Trophoblast cell (in vitro differentiated cells and primary cell): ENCODE measurements at regions not wholly inside any gene's neighbourhood (a gene's known extent, or its start where the extent isn't known, plus 50 kb on each side); places are given as distances from the start of the nearest gene placed in this dataset.

Source experiments
- DNase-seq, 2 donors: peaks; one replicate each; pipeline ENCODE4 v3.0.0-alpha.2; 2016
- H2AFZ ChIP-seq: 2 replicates; pipeline ENCODE4 v1.6.1; 2013; ENCODE audit warnings: low read length, moderate library complexity, mild to moderate bottlenecking; ENCODE audit not compliant: insufficient read depth, poor library complexity
- H2AK5ac ChIP-seq: 2 replicates; pipeline ENCODE4 v1.6.1; 2013; ENCODE audit warnings: mild to moderate bottlenecking, low read length
- H2BK120ac ChIP-seq: 2 replicates; pipeline ENCODE4 v1.6.1; 2013; ENCODE audit warnings: low read length, mild to moderate bottlenecking, moderate library complexity; ENCODE audit not compliant: insufficient read depth, poor library complexity
- H2BK12ac ChIP-seq: 2 replicates; pipeline ENCODE4 v1.6.1; 2013; ENCODE audit warnings: mild to moderate bottlenecking, low read length, moderate library complexity
- H2BK5ac ChIP-seq: 2 replicates; pipeline ENCODE4 v1.6.1; 2013; ENCODE audit warnings: low read length, low read depth, moderate library complexity, mild to moderate bottlenecking; ENCODE audit not compliant: poor library complexity
- H3K14ac ChIP-seq: 2 replicates; pipeline ENCODE4 v1.6.1; 2013; ENCODE audit warnings: mild to moderate bottlenecking, low read length
- H3K18ac ChIP-seq: 2 replicates; pipeline ENCODE4 v1.6.1; 2013; ENCODE audit warnings: mild to moderate bottlenecking, low read length
- H3K23ac ChIP-seq: 2 replicates; pipeline ENCODE4 v1.6.1; 2013; ENCODE audit warnings: low read length
- H3K27ac ChIP-seq: 2 replicates; pipeline ENCODE4 v1.5.1; 2013; ENCODE audit warnings: low read depth, mild to moderate bottlenecking, inconsistent platforms, low read length, moderate library complexity
- H3K27me3 ChIP-seq: 2 replicates; pipeline ENCODE4 v1.6.1; 2013; ENCODE audit warnings: inconsistent platforms, mild to moderate bottlenecking, low read length, moderate library complexity; ENCODE audit not compliant: insufficient read depth
- H3K36me3 ChIP-seq, 2 experiments: 1 replicate in 1 of 2; 2 replicates in 1 of 2; pipeline ENCODE4 v1.6.1; 2013; ENCODE audit warnings: low read length in 2 of 2, mild to moderate bottlenecking in 2 of 2, moderate library complexity in 1 of 2; ENCODE audit not compliant: insufficient read depth in 2 of 2, control insufficient read depth in 1 of 2
- H3K4ac ChIP-seq: 2 replicates; pipeline ENCODE4 v1.6.1; 2013; ENCODE audit warnings: low read depth, mild to moderate bottlenecking, low read length, moderate library complexity
- H3K4me1 ChIP-seq, 2 experiments: 1 replicate in 1 of 2; 2 replicates in 1 of 2; pipeline ENCODE4 v1.6.1; 2013; ENCODE audit warnings: low read length in 2 of 2, mild to moderate bottlenecking in 2 of 2, moderate library complexity in 1 of 2; ENCODE audit not compliant: insufficient read depth in 2 of 2, control insufficient read depth in 1 of 2
- H3K4me2 ChIP-seq: 2 replicates; pipeline ENCODE4 v1.6.1; 2013; ENCODE audit warnings: inconsistent platforms, mild to moderate bottlenecking, low read length, moderate library complexity
- H3K4me3 ChIP-seq: 2 replicates; pipeline ENCODE4 v1.5.1; 2013; ENCODE audit warnings: mild to moderate bottlenecking, low read depth, low read length, inconsistent platforms
- H3K79me1 ChIP-seq: one replicate; pipeline ENCODE4 v1.6.1; 2013; ENCODE audit warnings: low read length
- H3K79me2 ChIP-seq: 2 replicates; pipeline ENCODE4 v1.6.1; 2013; ENCODE audit warnings: low read length, mild to moderate bottlenecking; ENCODE audit not compliant: control insufficient read depth, insufficient read depth, poor library complexity
- H3K9ac ChIP-seq: 2 replicates; pipeline ENCODE4 v1.6.1; 2013; ENCODE audit warnings: mild to moderate bottlenecking, low read length
- H3K9me3 ChIP-seq: 2 replicates; pipeline ENCODE4 v1.6.1; 2013; ENCODE audit warnings: low read depth, mild to moderate bottlenecking, control low read depth, inconsistent platforms, low read length; ENCODE audit not compliant: insufficient read depth
- H4K12ac ChIP-seq: 2 replicates; pipeline ENCODE4 v1.6.1; 2013; ENCODE audit warnings: low read depth, mild to moderate bottlenecking, low read length, moderate library complexity
- H4K8ac ChIP-seq: 2 replicates; pipeline ENCODE4 v1.6.1; 2013; ENCODE audit warnings: low read depth, mild to moderate bottlenecking, low read length, moderate library complexity
- H4K91ac ChIP-seq: one replicate; pipeline ENCODE4 v1.6.1; 2013; ENCODE audit warnings: low read depth, mild to moderate bottlenecking, low read length, moderate library complexity
- WGBS: extraction: QIAGEN DNeasy Blood & Tissue Kit; methylation state at CpG from one replicate; pipeline ENCODE4 v1.1.7; 2013; ENCODE audit warnings: missing lambda C conversion rate; ENCODE audit not compliant: insufficient read length, insufficient coverage; ENCODE audit errors: extremely low coverage; 5-methylcytosine and 5-hydroxymethylcytosine counted together

DNA sequence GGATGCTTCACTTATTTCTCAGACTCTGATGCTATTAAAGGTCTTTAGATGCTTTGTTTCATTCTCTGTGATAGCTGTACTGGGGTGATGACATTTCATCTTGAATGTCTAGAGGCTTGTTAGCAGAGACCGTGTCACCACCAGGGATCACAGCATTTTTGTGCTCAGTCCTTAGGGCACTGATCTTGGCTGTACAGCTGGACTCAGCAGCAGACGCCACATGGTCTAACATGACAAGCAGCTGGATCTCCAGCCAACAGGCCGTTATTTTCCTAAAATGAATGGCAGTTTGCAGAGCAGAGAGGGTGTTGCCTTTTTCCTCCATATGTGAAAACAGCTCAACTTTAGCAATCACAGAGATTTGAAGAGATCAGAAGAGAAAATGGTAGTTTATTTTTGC lies 491.8 kb downstream of the CDH2 start:
- Histone ChIP-seq H4K8ac (no peak overlapping the region), H3K4me3 (no peak overlapping the region), H3K79me2 (no peaks in the 10 kb centered on the region), H3K4me1 (no peaks in the 10 kb centered on the region), H2BK5ac (no peak overlapping the region), H3K23ac (no peak overlapping the region), H3K14ac (no peak overlapping the region), H2BK12ac (no peak overlapping the region), H3K27me3 (no peaks in the 10 kb centered on the region), H3K27ac (no peak overlapping the region), H2AFZ (no peak overlapping the region), H3K4ac (no peak overlapping the region), H3K9me3 (no peaks in the 10 kb centered on the region), H4K12ac (no peak overlapping the region), H3K18ac (no peak overlapping the region), H2AK5ac (no peak overlapping the region), H3K4me2 (no peak overlapping the region), H3K9ac (no peak overlapping the region), H3K36me3 (no peaks in the 10 kb centered on the region), H4K91ac (no peak overlapping the region), H3K79me1 (no peaks in the 10 kb centered on the region), H2BK120ac (no peak overlapping the region)
- DNase-seq = no peak
- WGBS = no CpG with 5 or more reads among the region's 3 CpGs

DNA sequence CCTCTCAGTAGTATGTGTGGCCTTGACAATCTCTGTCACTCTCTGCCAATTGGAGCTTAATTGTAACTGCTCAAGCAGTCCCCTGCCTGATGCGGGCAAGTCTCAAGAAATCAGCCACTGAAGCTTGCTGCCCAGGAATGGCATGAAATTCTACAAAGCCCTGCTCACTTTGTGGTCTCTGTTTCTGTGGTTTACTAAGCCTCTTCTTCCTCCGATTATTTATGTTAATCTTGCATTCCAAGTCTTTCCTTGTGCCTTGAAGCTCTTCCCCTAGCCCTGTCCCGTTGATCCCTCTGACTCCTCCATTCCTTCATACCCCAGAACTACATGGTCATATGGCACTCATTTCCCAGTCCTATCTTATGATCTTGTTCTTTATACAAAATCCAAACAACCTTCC lies 489.3 kb upstream of the CHST9 start:
- H2BK12ac ChIP-seq = no peak overlapping the region
- H3K27ac ChIP-seq = no peak overlapping the region
- H2BK5ac ChIP-seq = no peak overlapping the region
- no peaks in the 10 kb centered on the region for H3K27me3 ChIP-seq
- DNase-seq = no peak
- no peak overlapping the region for H3K14ac ChIP-seq
- no peak overlapping the region for H3K4me2 ChIP-seq
- no peaks in the 10 kb centered on the region for H3K4me1 ChIP-seq
- no peak overlapping the region for H3K4me3 ChIP-seq
- H3K36me3 ChIP-seq = no peaks in the 10 kb centered on the region
- H2AK5ac ChIP-seq = no peak overlapping the region
- no peak overlapping the region for H3K23ac ChIP-seq
- H3K79me2 ChIP-seq = no peaks in the 10 kb centered on the region
- H3K9me3 ChIP-seq = peaks cover 4% of the 10 kb centered on the region
- H2BK120ac ChIP-seq = no peak overlapping the region
- no peaks in the 10 kb centered on the region for H3K79me1 ChIP-seq
- H4K91ac ChIP-seq = no peak overlapping the region
- no CpG with 5 or more reads among the region's 3 CpGs for WGBS
- no peak overlapping the region for H3K9ac ChIP-seq
- H3K18ac ChIP-seq = no peak overlapping the region
- H2AFZ ChIP-seq = no peak overlapping the region
- H3K4ac ChIP-seq = no peak overlapping the region
- H4K8ac ChIP-seq = no peak overlapping the region
- H4K12ac ChIP-seq = no peak overlapping the region

DNA sequence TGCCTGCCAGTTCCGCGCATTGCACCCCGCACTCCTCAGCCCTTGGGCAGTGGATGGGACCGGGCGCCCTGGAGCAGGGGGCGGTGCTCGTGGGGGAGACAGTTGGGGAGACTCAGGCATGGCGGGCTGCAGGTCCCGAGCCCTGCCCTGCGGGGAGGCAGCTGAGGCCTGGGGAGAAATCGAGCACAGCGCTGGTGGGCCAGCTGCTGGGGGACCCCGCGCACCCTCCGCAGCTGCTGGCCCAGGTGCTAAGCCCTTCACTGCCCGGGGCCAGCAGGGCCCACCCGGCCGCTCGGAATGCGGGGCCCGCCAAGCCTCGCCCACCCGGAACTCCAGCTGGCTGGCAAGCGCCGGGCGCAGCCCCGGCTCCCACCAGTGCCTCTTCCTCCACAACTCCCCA lies 488.8 kb upstream of the CHST9 start:
- no peaks in the 10 kb centered on the region for H3K4me1 ChIP-seq
- H2BK120ac ChIP-seq = no peak overlapping the region
- no peak overlapping the region for H3K4me3 ChIP-seq
- no peaks in the 10 kb centered on the region for H3K79me1 ChIP-seq
- H3K14ac ChIP-seq = no peak overlapping the region
- no peak overlapping the region for H4K8ac ChIP-seq
- H3K36me3 ChIP-seq = no peaks in the 10 kb centered on the region
- no peak overlapping the region for H3K23ac ChIP-seq
- no peaks in the 10 kb centered on the region for H3K79me2 ChIP-seq
- H3K27me3 ChIP-seq = no peaks in the 10 kb centered on the region
- H3K9ac ChIP-seq = no peak overlapping the region
- H3K27ac ChIP-seq = no peak overlapping the region
- no peak for DNase-seq
- no peak overlapping the region for H2AFZ ChIP-seq
- H2AK5ac ChIP-seq = no peak overlapping the region
- H4K12ac ChIP-seq = no peak overlapping the region
- no peak overlapping the region for H3K18ac ChIP-seq
- WGBS = no CpG with 5 or more reads among the region's 27 CpGs
- H2BK5ac ChIP-seq = no peak overlapping the region
- no peak overlapping the region for H3K4me2 ChIP-seq
- peaks cover 4% of the 10 kb centered on the region for H3K9me3 ChIP-seq
- no peak overlapping the region for H2BK12ac ChIP-seq
- no peak overlapping the region for H3K4ac ChIP-seq
- H4K91ac ChIP-seq = no peak overlapping the region

GRCh38 chr18:27668158-27668557 lies 483.1 kb upstream of the CHST9 start:
- Histone ChIP-seq H3K27me3 (no peaks in the 10 kb centered on the region), H4K12ac (no peak overlapping the region), H3K23ac (no peak overlapping the region), H2BK5ac (no peak overlapping the region), H3K36me3 (no peaks in the 10 kb centered on the region), H2AFZ (no peak overlapping the region), H3K9me3 (peaks cover 3% of the 10 kb centered on the region), H3K18ac (no peak overlapping the region), H2BK12ac (no peak overlapping the region), H3K79me2 (no peaks in the 10 kb centered on the region), H3K27ac (no peak overlapping the region), H4K8ac (no peak overlapping the region), H3K14ac (no peak overlapping the region), H3K4me3 (no peak overlapping the region), H4K91ac (no peak overlapping the region), H2BK120ac (no peak overlapping the region), H2AK5ac (no peak overlapping the region), H3K9ac (no peak overlapping the region), H3K4ac (no peak overlapping the region), H3K4me2 (no peak overlapping the region), H3K79me1 (no peaks in the 10 kb centered on the region), H3K4me1 (no peaks in the 10 kb centered on the region)
- no peak for DNase-seq
- no CpG with 5 or more reads among the region's 1 CpG for WGBS
